MM.1S (cell line): ENCODE measurements at regions not wholly inside any gene's neighbourhood (a gene's known extent, or its start where the extent isn't known, plus 50 kb on each side); places are given as distances from the start of the nearest gene placed in this dataset.

Source experiments
- DNase-seq: peaks from one replicate; pipeline ENCODE4 v3.0.0-alpha.2; 2015
- H2AFZ ChIP-seq: fragments of 300-600 bp; sonication (generic); 2 replicates; pipeline ENCODE4 v1.6.0; 2016; ENCODE audit warnings: antibody characterized with exemption, low read length
- H3F3A ChIP-seq: fragments of 300-600 bp; sonication (generic); 2 replicates; pipeline ENCODE4 v1.6.1; 2016; ENCODE audit warnings: mild to moderate bottlenecking, antibody characterized with exemption, low read length, moderate library complexity, mixed read lengths; ENCODE audit not compliant: insufficient read depth
- H3K27ac ChIP-seq: fragments of 300-600 bp; sonication (generic); 2 replicates; pipeline ENCODE4 v1.5.1; 2016; ENCODE audit warnings: mild to moderate bottlenecking, low read length
- H3K27me3 ChIP-seq: fragments of 300-600 bp; sonication (generic); replicated peaks from 2 replicates; pipeline ENCODE4 v1.6.0; 2016; ENCODE audit warnings: low read length; ENCODE audit not compliant: insufficient read depth
- H3K36me3 ChIP-seq: fragments of 300-600 bp; sonication (generic); replicated peaks from 2 replicates; pipeline ENCODE4 v1.6.1; 2016; ENCODE audit warnings: mild to moderate bottlenecking, low read length, mixed read lengths; ENCODE audit not compliant: insufficient read depth
- H3K4me1 ChIP-seq: fragments of 300-600 bp; sonication (generic); 2 replicates; pipeline ENCODE4 v1.6.1; 2016; ENCODE audit warnings: low read length, mixed read lengths
- H3K4me2 ChIP-seq: fragments of 300-600 bp; sonication (generic); 2 replicates; pipeline ENCODE4 v1.6.0; 2016; ENCODE audit warnings: low read depth, low read length
- H3K4me3 ChIP-seq: fragments of 300-600 bp; sonication (generic); 2 replicates; pipeline ENCODE4 v1.5.1; 2016; ENCODE audit warnings: low read length, mixed read lengths
- H3K79me2 ChIP-seq: fragments of 300-600 bp; sonication (generic); 2 replicates; pipeline ENCODE4 v1.6.1; 2016; ENCODE audit warnings: mixed run types, low read length, mixed read lengths
- H3K9ac ChIP-seq: fragments of 300-600 bp; sonication (generic); 2 replicates; pipeline ENCODE4 v1.6.1; 2016; ENCODE audit warnings: low read length, mixed read lengths
- H3K9me2 ChIP-seq: fragments of 300-600 bp; sonication (generic); replicated peaks from 2 replicates; pipeline ENCODE4 v1.6.1; 2016; ENCODE audit warnings: mild to moderate bottlenecking, low read length, mixed read lengths; ENCODE audit not compliant: insufficient read depth
- H3K9me3 ChIP-seq: fragments of 300-600 bp; sonication (generic); replicated peaks from 2 replicates; pipeline ENCODE4 v1.6.1; 2016; ENCODE audit warnings: mild to moderate bottlenecking, low read length, mixed read lengths; ENCODE audit not compliant: insufficient read depth
- H4K20me1 ChIP-seq: fragments of 300-600 bp; sonication (generic); 2 replicates; pipeline ENCODE4 v1.6.1; 2016; ENCODE audit warnings: mild to moderate bottlenecking, low read length, moderate library complexity, mixed read lengths; ENCODE audit not compliant: insufficient read depth
- EZH2 ChIP-seq: fragments of 300-600 bp; sonication (generic); optimal IDR thresholded peaks from 2 replicates; pipeline ENCODE3; 2017; ENCODE audit warnings: low read depth, mild to moderate bottlenecking, antibody characterized with exemption, low read length, mixed read lengths
- EZH2phosphoT487 ChIP-seq: fragments of 300-600 bp; sonication (generic); IDR thresholded peaks from 2 replicates; pipeline ENCODE4 v1.6.1; 2018; ENCODE audit warnings: antibody characterized with exemption, low read length
- TF ChIP-seq, protein P1 (sequence below): fragments of 300-600 bp; sonication (generic); IDR thresholded peaks from 2 replicates; pipeline ENCODE4 v1.5.1; 2016; ENCODE audit warnings: antibody characterized with exemption, low read length, mixed read lengths

DNA sequence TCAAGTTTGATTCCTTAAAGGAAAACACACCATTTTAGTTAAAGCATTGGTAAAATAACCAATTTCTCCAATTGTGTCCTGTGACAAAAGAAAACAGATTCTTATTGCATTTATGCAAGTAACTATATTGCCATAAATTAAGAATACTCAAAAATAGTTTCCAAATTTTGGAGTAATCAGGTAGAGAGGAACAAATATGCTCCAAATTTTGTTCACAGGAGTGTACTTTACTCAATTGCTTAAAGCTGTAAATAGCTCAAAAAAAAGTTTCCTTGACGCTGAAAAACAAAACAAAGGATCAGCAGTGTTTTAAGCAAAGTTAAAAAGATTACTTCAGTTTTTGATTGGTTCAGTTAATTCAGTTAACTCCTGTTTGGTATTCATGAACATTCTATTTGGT, 52.2 kb upstream of the INHBA start:
- Histone ChIP-seq H3K79me2 (no peaks in the 10 kb centered on the region), H3K36me3 (no peaks in the 10 kb centered on the region), H3K9me3 (no peaks in the 10 kb centered on the region), H3F3A (no peaks in the 10 kb centered on the region), H3K27me3 (no peaks in the 10 kb centered on the region), H3K9ac (no peak overlapping the region), H3K4me2 (no peak overlapping the region), H3K4me3 (no peak overlapping the region), H2AFZ (no peak overlapping the region), H4K20me1 (no peaks in the 10 kb centered on the region), H3K27ac (no peak overlapping the region), H3K9me2 (no peaks in the 10 kb centered on the region), H3K4me1 (no peaks in the 10 kb centered on the region)
- TF ChIP-seq, protein P1, sequence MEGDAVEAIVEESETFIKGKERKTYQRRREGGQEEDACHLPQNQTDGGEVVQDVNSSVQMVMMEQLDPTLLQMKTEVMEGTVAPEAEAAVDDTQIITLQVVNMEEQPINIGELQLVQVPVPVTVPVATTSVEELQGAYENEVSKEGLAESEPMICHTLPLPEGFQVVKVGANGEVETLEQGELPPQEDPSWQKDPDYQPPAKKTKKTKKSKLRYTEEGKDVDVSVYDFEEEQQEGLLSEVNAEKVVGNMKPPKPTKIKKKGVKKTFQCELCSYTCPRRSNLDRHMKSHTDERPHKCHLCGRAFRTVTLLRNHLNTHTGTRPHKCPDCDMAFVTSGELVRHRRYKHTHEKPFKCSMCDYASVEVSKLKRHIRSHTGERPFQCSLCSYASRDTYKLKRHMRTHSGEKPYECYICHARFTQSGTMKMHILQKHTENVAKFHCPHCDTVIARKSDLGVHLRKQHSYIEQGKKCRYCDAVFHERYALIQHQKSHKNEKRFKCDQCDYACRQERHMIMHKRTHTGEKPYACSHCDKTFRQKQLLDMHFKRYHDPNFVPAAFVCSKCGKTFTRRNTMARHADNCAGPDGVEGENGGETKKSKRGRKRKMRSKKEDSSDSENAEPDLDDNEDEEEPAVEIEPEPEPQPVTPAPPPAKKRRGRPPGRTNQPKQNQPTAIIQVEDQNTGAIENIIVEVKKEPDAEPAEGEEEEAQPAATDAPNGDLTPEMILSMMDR = no peak
- no peak for TF ChIP-seq EZH2phosphoT487
- TF ChIP-seq EZH2 = no peak
- no peak for DNase-seq

DNA sequence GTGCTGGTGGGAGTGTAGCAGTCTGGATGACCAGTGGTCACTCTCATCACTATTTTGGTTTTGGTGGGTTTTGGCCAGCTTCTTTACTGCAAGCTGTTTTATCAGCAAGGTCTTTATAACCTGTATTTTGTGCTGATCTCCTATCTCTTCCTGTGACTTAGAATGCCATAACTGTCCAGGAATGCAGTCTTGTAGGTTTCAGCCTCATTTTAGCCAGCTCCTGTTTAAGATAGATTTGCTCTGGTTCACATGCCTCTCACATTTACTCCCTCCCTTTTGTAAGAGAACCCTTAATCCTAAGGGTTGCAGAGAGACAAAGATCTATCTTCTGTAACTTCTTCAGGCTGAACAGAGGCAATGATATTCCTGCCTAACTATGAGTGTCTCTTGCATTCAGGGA, 51.2 kb upstream of the INHBA start:
- Histone ChIP-seq H3K4me1 (no peaks in the 10 kb centered on the region), H3K79me2 (no peaks in the 10 kb centered on the region), H3K9me2 (no peaks in the 10 kb centered on the region), H2AFZ (no peak overlapping the region), H3K27me3 (no peaks in the 10 kb centered on the region), H3K9ac (no peak overlapping the region), H4K20me1 (no peaks in the 10 kb centered on the region), H3K4me3 (no peak overlapping the region), H3F3A (no peaks in the 10 kb centered on the region), H3K4me2 (no peak overlapping the region), H3K27ac (no peak overlapping the region), H3K36me3 (no peaks in the 10 kb centered on the region), H3K9me3 (no peaks in the 10 kb centered on the region)
- no peak for DNase-seq
- TF ChIP-seq, protein P1 = no peak
- no peak for TF ChIP-seq EZH2phosphoT487
